PFSK-1 (cell line): ENCODE measurements at regions not wholly inside any gene's neighbourhood (a gene's known extent, or its start where the extent isn't known, plus 50 kb on each side); places are given as distances from the start of the nearest gene placed in this dataset.

Experiments used
- FOXP2 ChIP-seq: optimal IDR thresholded peaks from 2 replicates; pipeline ENCODE3; 2011; ENCODE audit warnings: borderline replicate concordance, control low read depth, inconsistent platforms; ENCODE audit not compliant: insufficient read depth; ENCODE audit errors: extremely low read length, extremely low read depth
- POLR2AphosphoS5 ChIP-seq: IDR thresholded peaks from 2 replicates; pipeline ENCODE4 v1.6.1; 2012; ENCODE audit warnings: low read depth, mild to moderate bottlenecking, control low read depth, low read length, moderate library complexity
- SIN3A ChIP-seq: IDR thresholded peaks from 2 replicates; pipeline ENCODE4 v1.6.1; 2012; ENCODE audit warnings: mild to moderate bottlenecking, low read length, moderate library complexity, borderline replicate concordance; ENCODE audit not compliant: insufficient read depth
- TAF1 ChIP-seq: IDR thresholded peaks from 2 replicates; pipeline ENCODE4 v1.6.1; 2012; ENCODE audit warnings: low read length, control low read depth, borderline replicate concordance; ENCODE audit not compliant: insufficient read depth
- TF ChIP-seq, protein P1 (sequence below), 2 experiments: IDR thresholded peaks; 2 replicates each; pipeline versions ENCODE4 v1.6.1 to v1.8.0; 2011 to 2012; ENCODE audit warnings: low read depth in 2 of 2, low read length in 2 of 2, control low read depth in 1 of 2, inconsistent platforms in 1 of 2, mild to moderate bottlenecking in 1 of 2, moderate library complexity in 1 of 2; ENCODE audit not compliant: insufficient read depth in 1 of 2

DNA sequence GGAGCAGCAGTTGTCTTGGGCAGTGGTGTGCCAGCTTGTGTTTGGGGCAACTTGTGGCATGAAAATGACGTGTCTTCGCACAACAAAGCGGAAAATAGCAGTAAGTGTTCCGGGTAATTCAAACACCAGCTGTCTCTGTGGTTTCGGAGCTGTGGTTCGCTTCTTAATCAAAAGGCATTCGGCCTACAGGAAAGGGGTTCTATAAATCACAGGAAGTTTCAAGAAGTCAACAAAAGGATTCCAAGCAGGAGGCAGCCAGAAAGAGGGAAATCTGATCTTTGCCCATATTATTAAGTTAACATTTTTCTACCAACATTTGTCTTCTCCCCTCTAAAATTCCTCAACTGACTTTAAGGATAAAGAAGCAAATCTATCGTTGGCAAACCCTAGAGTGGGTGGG lies 353.4 kb downstream of the FGFR2 start:
- TF ChIP-seq FOXP2 (no peak), POLR2AphosphoS5 (no peak), TAF1 (no peak), SIN3A (no peak)
- TF ChIP-seq, protein P1, sequence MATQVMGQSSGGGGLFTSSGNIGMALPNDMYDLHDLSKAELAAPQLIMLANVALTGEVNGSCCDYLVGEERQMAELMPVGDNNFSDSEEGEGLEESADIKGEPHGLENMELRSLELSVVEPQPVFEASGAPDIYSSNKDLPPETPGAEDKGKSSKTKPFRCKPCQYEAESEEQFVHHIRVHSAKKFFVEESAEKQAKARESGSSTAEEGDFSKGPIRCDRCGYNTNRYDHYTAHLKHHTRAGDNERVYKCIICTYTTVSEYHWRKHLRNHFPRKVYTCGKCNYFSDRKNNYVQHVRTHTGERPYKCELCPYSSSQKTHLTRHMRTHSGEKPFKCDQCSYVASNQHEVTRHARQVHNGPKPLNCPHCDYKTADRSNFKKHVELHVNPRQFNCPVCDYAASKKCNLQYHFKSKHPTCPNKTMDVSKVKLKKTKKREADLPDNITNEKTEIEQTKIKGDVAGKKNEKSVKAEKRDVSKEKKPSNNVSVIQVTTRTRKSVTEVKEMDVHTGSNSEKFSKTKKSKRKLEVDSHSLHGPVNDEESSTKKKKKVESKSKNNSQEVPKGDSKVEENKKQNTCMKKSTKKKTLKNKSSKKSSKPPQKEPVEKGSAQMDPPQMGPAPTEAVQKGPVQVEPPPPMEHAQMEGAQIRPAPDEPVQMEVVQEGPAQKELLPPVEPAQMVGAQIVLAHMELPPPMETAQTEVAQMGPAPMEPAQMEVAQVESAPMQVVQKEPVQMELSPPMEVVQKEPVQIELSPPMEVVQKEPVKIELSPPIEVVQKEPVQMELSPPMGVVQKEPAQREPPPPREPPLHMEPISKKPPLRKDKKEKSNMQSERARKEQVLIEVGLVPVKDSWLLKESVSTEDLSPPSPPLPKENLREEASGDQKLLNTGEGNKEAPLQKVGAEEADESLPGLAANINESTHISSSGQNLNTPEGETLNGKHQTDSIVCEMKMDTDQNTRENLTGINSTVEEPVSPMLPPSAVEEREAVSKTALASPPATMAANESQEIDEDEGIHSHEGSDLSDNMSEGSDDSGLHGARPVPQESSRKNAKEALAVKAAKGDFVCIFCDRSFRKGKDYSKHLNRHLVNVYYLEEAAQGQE (IDR thresholded peaks at IDR 0.05; ENCODE audit: insufficient read depth in 1 of 2, low read depth in 2 of 2, low read length in 2 of 2): no peak

DNA sequence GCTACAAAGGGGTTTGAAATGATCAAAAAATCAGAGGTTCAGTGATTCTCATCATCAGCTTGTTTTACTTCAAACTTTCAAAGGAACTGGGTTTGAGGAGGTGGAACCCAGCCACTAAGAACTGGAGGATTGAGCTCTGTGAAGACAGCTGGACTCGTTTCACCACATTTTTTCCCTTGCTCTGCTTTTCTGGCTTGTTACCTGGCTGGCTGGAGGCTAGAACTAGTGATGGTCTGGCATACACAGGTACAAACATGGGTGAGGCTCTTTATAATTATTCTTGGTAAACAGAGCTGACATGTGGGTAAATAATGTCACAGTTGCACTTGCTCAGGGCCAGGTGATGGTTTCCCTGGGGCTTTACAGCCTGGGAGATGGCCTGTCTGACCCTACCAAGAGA lies 352.5 kb downstream of the FGFR2 start:
- TF ChIP-seq POLR2AphosphoS5 (no peak), SIN3A (no peak), TAF1 (no peak), FOXP2 (no peak)
- TF ChIP-seq, protein P1 (IDR thresholded peaks at IDR 0.05; ENCODE audit: insufficient read depth in 1 of 2, low read depth in 2 of 2, low read length in 2 of 2): no peak

DNA sequence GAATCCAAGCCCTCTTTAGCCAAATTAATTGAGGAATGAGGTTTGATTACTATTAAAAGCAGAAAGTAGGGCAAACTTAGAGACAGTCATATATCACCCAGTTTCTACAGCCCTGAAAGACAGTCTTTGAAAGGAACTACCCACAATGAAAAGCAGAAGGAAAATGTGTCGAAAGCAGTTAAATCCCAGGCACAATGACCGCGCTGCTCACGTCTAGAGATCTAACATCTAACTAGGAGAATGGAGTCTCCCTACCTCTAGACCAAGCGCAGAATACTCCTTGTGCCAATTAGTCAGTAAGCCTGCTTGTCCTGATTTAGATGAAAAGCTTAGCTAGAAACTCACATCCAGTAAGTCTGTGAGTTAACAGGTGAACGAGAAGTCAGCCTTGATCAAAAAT lies 350.0 kb downstream of the FGFR2 start:
- TF ChIP-seq POLR2AphosphoS5 (no peak), TAF1 (no peak), SIN3A (no peak), FOXP2 (no peak)
- TF ChIP-seq, protein P1 (IDR thresholded peaks at IDR 0.05; ENCODE audit: insufficient read depth in 1 of 2, low read depth in 2 of 2, low read length in 2 of 2): no peak

DNA sequence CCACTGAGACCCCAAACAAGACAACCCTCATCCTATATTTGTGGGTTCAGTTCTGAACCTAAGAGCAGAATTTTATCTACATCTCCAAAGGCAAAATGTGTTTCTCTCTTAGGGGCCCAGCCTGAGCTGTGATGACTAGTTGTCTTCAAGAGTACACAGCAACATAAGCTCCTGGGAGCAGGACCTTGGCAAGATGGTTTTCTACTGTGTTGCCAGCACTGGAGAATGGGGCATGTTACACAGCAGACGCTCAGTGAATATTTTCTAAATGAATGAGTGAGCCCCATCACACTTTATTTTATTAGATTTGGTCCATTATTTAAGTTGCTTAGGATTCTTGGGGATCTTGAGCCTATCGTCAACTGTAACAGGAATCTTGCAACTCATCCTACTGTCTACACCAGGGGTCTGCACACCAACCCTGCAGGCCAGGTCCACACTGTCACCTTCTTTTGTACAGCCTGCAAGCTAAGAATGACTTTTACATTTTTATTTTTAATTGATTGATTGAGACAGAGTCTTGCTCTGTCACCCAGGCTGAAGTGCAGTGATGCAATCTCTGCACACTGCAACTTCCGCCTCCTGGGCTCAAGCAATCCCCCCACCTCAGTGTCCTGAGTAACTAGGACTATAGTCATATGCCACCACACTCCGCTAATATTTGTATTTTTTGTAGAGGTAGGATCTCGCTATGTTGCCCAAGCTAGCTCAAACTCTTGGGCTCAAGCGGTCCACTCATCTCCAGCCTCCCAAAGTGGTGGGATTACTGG lies 347.1 kb downstream of the FGFR2 start:
- TF ChIP-seq FOXP2: no peak
- no peak for TF ChIP-seq POLR2AphosphoS5
- no peak for TF ChIP-seq TAF1
- no peak for TF ChIP-seq SIN3A
- TF ChIP-seq, protein P1 (IDR thresholded peaks at IDR 0.05; ENCODE audit: insufficient read depth in 1 of 2, low read depth in 2 of 2, low read length in 2 of 2): no peak

DNA sequence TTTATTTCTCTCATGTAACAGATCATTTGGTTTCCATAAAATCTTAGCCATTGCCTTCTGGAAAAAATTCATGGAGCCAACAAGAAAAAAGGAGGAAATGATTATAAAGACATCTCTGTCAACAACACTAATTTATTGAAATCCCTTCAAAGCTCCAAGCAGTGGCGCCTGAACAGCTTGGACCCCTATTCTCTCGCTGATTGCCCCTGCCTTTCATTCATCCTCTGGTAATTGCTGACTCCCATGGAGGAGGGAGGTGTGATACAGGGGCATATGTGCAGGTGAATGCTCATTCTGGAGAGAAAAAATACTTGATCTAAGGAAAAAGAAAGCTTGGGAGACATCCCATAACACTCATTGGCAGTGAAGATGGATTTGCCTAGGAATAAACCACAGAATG lies 345.5 kb downstream of the FGFR2 start:
- TF ChIP-seq POLR2AphosphoS5: no peak
- TF ChIP-seq TAF1: no peak
- TF ChIP-seq FOXP2: no peak
- TF ChIP-seq, protein P1 (IDR thresholded peaks at IDR 0.05; ENCODE audit: insufficient read depth in 1 of 2, low read depth in 2 of 2, low read length in 2 of 2): no peak
- no peak for TF ChIP-seq SIN3A
